Omental fat pad (tissue), 3 donors: ENCODE measurements at regions not wholly inside any gene's neighbourhood (a gene's known extent, or its start where the extent isn't known, plus 50 kb on each side); places are given as distances from the start of the nearest gene placed in this dataset.

Source experiments
- ATAC-seq: fragments of 150-250 bp; one replicate; pipeline ENCODE4 v1.9.1; 2016; ENCODE audit warnings: mild to moderate bottlenecking, moderate library complexity; ENCODE audit not compliant: low FRiP score
- DNase-seq: peaks from one replicate; pipeline ENCODE4 v3.0.0-alpha.2; 2019; ENCODE audit warnings: low spot score
- TF ChIP-seq, protein P1 (sequence below), 3 donors: fragments of 450-650 bp; IDR thresholded peaks; one replicate each; pipeline ENCODE4 v1.5.1; 2016 to 2017; ENCODE audit warnings: antibody characterized with exemption in 3 of 3, mild to moderate bottlenecking in 3 of 3, moderate library complexity in 2 of 3

DNA sequence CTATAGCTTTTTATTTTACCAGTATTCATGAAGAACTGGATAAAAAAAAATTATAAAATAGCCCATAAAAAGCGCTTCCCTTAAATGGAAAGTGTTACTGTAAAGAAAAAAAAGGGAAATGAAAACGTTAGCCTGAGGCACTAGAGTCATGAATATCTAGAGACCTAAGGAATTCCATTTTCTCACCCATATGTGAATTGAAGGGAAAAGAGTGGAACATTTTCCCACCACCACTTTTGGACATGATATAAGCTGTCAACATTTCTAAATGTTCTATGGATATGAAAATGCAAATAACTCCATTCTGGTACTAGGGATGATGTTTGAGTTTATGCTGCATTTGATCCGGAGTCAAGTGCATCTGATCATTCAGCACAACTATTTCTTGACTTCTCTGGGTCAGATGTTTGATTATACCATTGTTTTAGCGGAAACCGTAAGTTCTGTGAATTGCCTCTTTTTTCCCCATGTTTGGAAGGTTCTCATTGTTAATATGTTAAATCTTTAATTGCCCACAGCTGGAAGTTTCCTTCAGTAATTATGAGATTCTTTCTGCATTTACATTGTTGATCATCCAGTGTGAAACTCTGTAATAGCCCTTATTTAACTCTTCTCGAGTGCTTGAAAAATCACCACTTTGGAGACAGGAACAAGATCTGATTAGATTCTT lies 467.4 kb upstream of the SEMA6A start:
- DNase-seq: no peak
- no peak for ATAC-seq
- TF ChIP-seq, protein P1, sequence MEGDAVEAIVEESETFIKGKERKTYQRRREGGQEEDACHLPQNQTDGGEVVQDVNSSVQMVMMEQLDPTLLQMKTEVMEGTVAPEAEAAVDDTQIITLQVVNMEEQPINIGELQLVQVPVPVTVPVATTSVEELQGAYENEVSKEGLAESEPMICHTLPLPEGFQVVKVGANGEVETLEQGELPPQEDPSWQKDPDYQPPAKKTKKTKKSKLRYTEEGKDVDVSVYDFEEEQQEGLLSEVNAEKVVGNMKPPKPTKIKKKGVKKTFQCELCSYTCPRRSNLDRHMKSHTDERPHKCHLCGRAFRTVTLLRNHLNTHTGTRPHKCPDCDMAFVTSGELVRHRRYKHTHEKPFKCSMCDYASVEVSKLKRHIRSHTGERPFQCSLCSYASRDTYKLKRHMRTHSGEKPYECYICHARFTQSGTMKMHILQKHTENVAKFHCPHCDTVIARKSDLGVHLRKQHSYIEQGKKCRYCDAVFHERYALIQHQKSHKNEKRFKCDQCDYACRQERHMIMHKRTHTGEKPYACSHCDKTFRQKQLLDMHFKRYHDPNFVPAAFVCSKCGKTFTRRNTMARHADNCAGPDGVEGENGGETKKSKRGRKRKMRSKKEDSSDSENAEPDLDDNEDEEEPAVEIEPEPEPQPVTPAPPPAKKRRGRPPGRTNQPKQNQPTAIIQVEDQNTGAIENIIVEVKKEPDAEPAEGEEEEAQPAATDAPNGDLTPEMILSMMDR (IDR thresholded peaks at IDR 0.05): no peak

DNA sequence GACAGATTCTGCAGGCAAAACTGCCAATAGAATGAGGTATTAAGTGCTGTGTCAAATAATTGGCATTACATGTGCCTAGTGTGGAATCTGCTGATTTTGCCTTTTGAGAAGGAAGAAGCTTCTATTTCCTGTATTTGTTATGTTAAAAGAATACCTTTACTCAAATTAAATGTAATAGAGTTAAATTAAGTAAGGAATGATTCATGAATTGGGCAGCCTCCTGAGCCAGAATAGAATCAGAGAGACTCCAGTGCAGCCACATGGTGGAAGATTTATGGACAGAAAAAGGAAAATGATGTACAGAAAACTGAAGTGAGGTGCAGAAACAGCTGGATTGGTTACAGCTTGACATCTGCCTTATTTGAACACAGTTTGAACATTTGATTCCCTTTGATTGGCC lies 464.4 kb upstream of the SEMA6A start:
- DNase-seq (no peak), ATAC-seq (no peak)
- TF ChIP-seq, protein P1 (IDR thresholded peaks at IDR 0.05): no peak

DNA sequence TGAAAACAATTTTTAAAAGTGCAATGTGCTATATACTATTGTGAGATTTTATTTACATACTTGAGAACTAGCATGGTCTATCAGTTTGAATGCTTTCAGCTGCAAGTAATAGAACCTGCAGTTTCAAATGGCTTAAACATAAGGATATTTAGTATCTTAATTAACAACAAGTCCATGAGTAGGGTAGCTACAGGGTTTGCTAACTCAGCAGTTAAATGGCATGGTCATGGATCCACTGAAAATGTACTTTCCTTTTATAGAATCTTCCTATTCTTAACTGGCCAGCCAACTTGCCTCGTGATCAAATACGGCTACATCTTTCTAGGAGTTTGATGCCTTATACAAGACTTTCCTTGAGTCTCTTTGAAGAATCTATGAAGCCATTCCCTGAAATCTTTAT lies 452.8 kb upstream of the SEMA6A start:
- DNase-seq: no peak
- TF ChIP-seq, protein P1 (IDR thresholded peaks at IDR 0.05): no peak
- no peak for ATAC-seq

DNA sequence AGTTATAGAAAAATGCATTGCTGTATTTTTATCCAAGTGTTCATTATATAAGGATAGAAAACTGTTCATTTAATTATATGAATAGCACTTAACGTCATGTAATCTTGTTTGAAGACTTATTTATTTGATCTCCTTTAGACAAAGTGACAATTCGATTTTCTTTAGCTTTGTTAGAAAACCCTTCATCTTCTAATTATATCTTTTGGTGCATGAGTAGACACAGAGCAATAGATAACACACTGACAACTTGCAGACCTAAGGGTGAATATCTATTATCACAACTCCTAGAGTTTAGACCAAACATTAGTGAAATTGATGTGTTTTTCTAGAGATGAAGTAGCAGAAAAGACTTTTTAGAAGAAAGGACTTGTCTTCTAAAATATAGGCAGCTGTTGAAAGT lies 446.4 kb upstream of the SEMA6A start:
- DNase-seq (no peak), ATAC-seq (no peak)
- TF ChIP-seq, protein P1 (IDR thresholded peaks at IDR 0.05): no peak

DNA sequence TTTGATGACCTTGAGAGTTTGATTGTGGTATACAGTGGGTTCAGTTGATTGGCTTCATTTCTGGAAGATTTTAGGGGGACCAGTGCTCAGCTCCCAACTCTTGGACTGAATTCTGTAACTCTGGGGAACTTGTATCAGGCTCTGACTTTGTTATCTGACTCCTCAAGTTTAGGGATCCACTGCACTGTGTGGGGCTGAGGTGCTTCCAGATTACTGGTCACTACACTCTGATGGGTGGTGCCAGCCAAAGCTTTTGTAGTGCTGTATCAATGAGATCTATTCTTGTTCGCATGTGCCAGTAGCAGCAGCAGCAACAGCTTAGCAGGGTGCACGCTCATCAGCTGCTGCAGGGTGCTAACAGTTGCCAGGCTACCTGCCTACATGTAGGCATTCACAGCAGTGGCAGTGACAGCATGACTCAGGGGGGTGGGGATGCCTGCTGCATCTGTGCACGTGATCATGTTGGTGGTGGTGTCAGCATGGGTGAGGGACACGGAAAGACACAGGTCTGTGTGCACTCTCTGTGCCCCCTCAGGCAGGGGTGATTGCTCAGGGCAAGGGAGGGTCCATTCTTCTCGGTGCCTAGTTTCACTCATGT lies 438.8 kb upstream of the SEMA6A start:
- ATAC-seq (no peak), DNase-seq (no peak)
- TF ChIP-seq, protein P1 (IDR thresholded peaks at IDR 0.05): no peak

DNA sequence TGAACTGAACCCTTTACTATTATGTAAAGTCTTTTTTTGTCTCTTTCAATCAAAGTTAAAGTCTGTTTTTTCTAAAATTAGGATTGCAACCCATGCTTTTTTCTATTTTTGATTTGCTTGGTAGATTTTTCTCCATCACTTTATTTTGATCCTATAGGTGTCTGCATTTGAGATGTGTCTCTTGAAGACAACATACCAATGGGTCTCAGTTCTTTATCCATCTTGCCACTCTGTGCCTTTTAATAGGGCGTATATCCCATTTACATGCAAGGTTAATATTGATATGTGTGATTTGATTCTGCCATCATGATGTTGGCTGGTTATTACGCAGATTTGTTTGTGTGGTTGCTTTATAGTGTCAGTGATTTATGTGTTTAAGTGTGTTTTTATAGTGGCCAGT lies 436.0 kb upstream of the SEMA6A start:
- ATAC-seq (no peak), DNase-seq (no peak)
- TF ChIP-seq, protein P1 (IDR thresholded peaks at IDR 0.05): no peak

DNA sequence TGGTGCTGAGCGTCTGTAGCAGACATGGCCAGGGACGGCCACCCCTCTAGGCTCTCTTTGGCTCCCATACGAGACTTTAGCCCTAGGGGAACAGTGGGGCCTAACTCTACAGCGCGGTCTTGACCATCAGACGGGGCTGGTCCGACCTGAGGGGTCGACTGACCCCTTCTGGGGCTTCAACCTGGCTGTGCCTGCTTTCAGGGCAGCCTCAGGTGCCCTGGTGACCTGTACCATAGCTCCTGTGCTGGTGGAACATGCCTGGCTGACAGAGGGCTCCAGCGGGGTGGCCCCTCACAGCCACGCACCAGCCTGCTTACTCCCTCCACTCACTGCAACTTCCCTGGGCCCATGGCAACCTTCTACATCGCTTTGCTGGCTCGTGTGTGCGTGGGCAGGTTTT lies 423.4 kb upstream of the SEMA6A start:
- ATAC-seq: no peak
- DNase-seq: no peak
- TF ChIP-seq, protein P1 (IDR thresholded peaks at IDR 0.05): no peak
